K562 (cell line): ENCODE measurements at regions not wholly inside any gene's neighbourhood (a gene's known extent, or its start where the extent isn't known, plus 50 kb on each side); places are given as distances from the start of the nearest gene placed in this dataset.

Experiments used
- BCOR ChIP-seq: fragments of 450-650 bp; IDR thresholded peaks from 2 replicates; pipeline ENCODE4 v1.6.1; 2016
- BRD4 ChIP-seq: fragments of 200-600 bp; sonication (generic); IDR thresholded peaks from 2 replicates; pipeline ENCODE4 v1.6.1; 2017; ENCODE audit warnings: inconsistent platforms
- KDM4B ChIP-seq, 2 experiments: fragments of 450-650 bp in 1 of 2; sonication (generic) in 1 of 2; IDR thresholded peaks; 2 replicates each; pipeline ENCODE4 v1.6.1; 2016 to 2017; ENCODE audit warnings: borderline replicate concordance in 2 of 2, antibody characterized with exemption in 1 of 2, low read depth in 1 of 2, mild to moderate bottlenecking in 1 of 2
- KLF13 ChIP-seq: fragments of 450-650 bp; IDR thresholded peaks from 2 replicates; pipeline ENCODE4 v1.6.1; 2016; ENCODE audit warnings: missing genetic modification characterization, low read depth, mild to moderate bottlenecking, missing compliant biosample characterization, moderate library complexity, borderline replicate concordance
- MAX ChIP-seq: sonication (generic); formaldehyde crosslinking; IDR thresholded peaks from 2 replicates; pipeline ENCODE4 v1.9.0; 2022; ENCODE audit warnings: mild to moderate bottlenecking, missing genetic modification reagents
- MLLT1 ChIP-seq, 2 experiments: fragments of 450-650 bp; IDR thresholded peaks; 2 replicates each; pipeline ENCODE4 v1.6.1; 2016
- MTA2 ChIP-seq: fragments of 450-650 bp; IDR thresholded peaks from 2 replicates; pipeline ENCODE4 v1.6.1; 2016; ENCODE audit warnings: low read depth
- NR2C1 ChIP-seq, 2 experiments: fragments of 450-650 bp; IDR thresholded peaks; 2 replicates each; pipeline ENCODE4 v1.6.1; 2017; ENCODE audit warnings: mild to moderate bottlenecking in 2 of 2, antibody characterized with exemption in 1 of 2, inconsistent platforms in 1 of 2, missing compliant biosample characterization in 1 of 2, missing genetic modification characterization in 1 of 2
- RB1 ChIP-seq: fragments of 450-650 bp; IDR thresholded peaks from 2 replicates; pipeline ENCODE4 v1.6.1; 2017; ENCODE audit warnings: low read depth, mild to moderate bottlenecking
- RFX7 ChIP-seq: fragments of 250-450 bp; sonication (Bioruptor Pico); IDR thresholded peaks from 2 replicates; pipeline ENCODE4 v1.5.1; 2021; ENCODE audit warnings: mild to moderate bottlenecking
- RHOXF2B ChIP-seq: fragments of 250-450 bp; sonication (Bioruptor Pico); conservative IDR thresholded peaks from 2 replicates; pipeline ENCODE4 v1.5.1; 2021
- SAFB2 ChIP-seq: fragments of 200-400 bp; formaldehyde crosslinking; IDR thresholded peaks from 2 replicates; pipeline ENCODE4 v1.6.1; 2018; ENCODE audit warnings: borderline replicate concordance, low read length, low read depth, moderate library complexity; ENCODE audit not compliant: severe bottlenecking
- SAP30 ChIP-seq: fragments of 200-600 bp; sonication (generic); IDR thresholded peaks from 2 replicates; pipeline ENCODE4 v1.6.1; 2012; ENCODE audit warnings: borderline replicate concordance, low read depth, mild to moderate bottlenecking, moderate library complexity, low read length, control low read depth, inconsistent platforms; ENCODE audit not compliant: insufficient read depth, poor library complexity, severe bottlenecking
- SIN3A ChIP-seq, 2 experiments: fragments of 150-350 bp in 1 of 2; IDR thresholded peaks; 2 replicates each; pipeline ENCODE4 v1.6.1; 2011 to 2016; ENCODE audit warnings: borderline replicate concordance in 2 of 2, low read depth in 2 of 2, low read length in 2 of 2, mild to moderate bottlenecking in 2 of 2, moderate library complexity in 2 of 2; ENCODE audit not compliant: control insufficient read depth in 1 of 2
- SMARCA4 ChIP-seq: fragments of 450-650 bp; IDR thresholded peaks from 2 replicates; pipeline ENCODE4 v1.6.1; 2016
- TCFL5 ChIP-seq: fragments of 250-450 bp; sonication (Bioruptor Pico); conservative IDR thresholded peaks from 2 replicates; pipeline ENCODE4 v1.6.1; 2021; ENCODE audit warnings: mild to moderate bottlenecking, moderate library complexity, matching md5 sums
- YBX1 ChIP-seq: fragments of 450-650 bp; IDR thresholded peaks from 2 replicates; pipeline ENCODE4 v1.7.1; 2016; ENCODE audit warnings: mild to moderate bottlenecking
- ZBTB12 ChIP-seq: fragments of 250-450 bp; sonication (Bioruptor Pico); IDR thresholded peaks from 2 replicates; pipeline ENCODE4 v1.4.0; 2020
- ZC3H8 ChIP-seq: fragments of 450-650 bp; IDR thresholded peaks from 2 replicates; pipeline ENCODE4 v1.6.1; 2017
- ZFX ChIP-seq: sonication (generic); formaldehyde crosslinking; IDR thresholded peaks from 2 replicates; pipeline ENCODE4 v1.8.0; 2022; ENCODE audit warnings: mild to moderate bottlenecking, missing genetic modification reagents, moderate library complexity
- ZNF436 ChIP-seq: fragments of 250-450, 450-650 bp; sonication (Bioruptor Pico); formaldehyde crosslinking; IDR thresholded peaks from 2 replicates; pipeline ENCODE4 v1.7.0; 2020; ENCODE audit warnings: mild to moderate bottlenecking
- ZNF561 ChIP-seq: fragments of 450-650 bp; formaldehyde crosslinking; conservative IDR thresholded peaks from 2 replicates; pipeline ENCODE4 v1.4.0; 2020; ENCODE audit warnings: mild to moderate bottlenecking, moderate library complexity
- TF ChIP-seq, protein P1 (sequence below), 3 experiments: fragments of 200-800 bp in 1 of 3; sonication (Bioruptor generic) in 1 of 3; sonication (generic) in 1 of 3; formaldehyde crosslinking in 1 of 3; IDR thresholded peaks; 2 replicates each; pipeline versions ENCODE4 v1.6.1 to v1.8.0; 2016 to 2022; ENCODE audit warnings: mild to moderate bottlenecking in 2 of 3, missing compliant biosample characterization in 2 of 3, missing genetic modification characterization in 2 of 3, missing genetic modification reagents in 1 of 3
- TF ChIP-seq, protein P2 (sequence below): fragments of 250-450 bp; sonication (Bioruptor Pico); IDR thresholded peaks from 2 replicates; pipeline ENCODE4 v1.8.0; 2021; ENCODE audit warnings: moderate library complexity, mild to moderate bottlenecking, inconsistent platforms

DNA sequence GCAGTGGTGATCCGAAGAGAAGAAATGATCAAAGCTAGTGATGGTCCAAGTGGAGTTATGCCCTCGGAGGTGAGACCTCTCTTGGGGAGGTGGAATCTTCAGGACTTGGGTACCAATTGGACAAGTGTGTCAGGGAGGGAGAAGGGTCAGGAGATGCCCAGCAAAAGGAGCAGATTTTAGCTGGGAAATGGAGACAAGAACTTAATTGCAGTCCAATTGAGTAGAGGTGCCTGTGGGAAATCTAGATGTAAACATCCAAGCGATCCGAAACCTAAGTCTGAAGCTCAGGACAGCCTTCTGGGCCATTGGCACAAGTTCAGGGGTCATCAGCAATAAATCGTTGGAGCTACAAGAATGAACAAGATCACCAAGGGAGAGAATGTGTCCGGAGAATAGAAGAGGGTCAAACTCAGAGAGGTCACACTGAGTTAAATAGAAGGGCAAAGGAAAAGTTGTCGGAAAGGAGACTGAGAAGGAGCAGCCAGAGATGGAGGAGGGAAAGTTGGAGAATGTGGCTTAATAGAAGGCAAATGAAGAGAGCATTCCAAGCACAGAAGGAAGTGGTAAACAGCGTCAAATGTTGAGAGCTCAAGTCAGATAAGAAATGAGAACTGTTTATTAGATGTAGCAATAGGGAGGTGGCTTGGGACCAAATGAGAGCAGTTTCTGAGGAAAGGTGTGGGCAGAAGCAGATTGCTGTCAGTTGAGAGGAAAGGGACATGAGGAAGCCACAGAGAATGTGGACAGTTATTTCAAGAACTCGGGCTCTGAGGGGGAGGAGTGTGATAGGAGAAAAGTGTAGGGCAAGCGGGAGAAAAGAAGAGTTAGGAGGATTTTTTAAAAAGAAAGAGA is 64.2 kb upstream of the FNDC3B start (continued):
- TF ChIP-seq NR2C1 (IDR thresholded peaks at IDR 0.05) (peak; percentile 50; the same call in 1 of the 2 replicates), NR2C1 (tag; IDR thresholded peaks at IDR 0.05) (peak; percentile 58; the same call in 1 of the 2 replicates), MTA2 (0 out of 2 replicates have a peak, but pooled peaks have one; percentile 3), RHOXF2B (no peak), ZC3H8 (no peak), TCFL5 (CRISPR knock-in tag) (0 out of 2 replicates have a peak, but pooled peaks have one; percentile 4), SMARCA4 (peak; percentile 69), MLLT1 (IDR thresholded peaks at IDR 0.05) (0 out of 4 replicates have a peak, but pooled peaks of 1 of the 2 experiments have one; percentile 24), YBX1 (no peak), ZNF436 (CRISPR knock-in tag) (no peak), BRD4 (peak; percentile 24; the same call in 1 of the 2 replicates), SAP30 (no peak), BCOR (no peak), ZBTB12 (CRISPR knock-in tag) (no peak), ZNF561 (CRISPR knock-in tag) (0 out of 2 replicates have a peak, but pooled peaks have one; percentile 37), RB1 (no peak), MAX (CRISPR knock-in tag) (no peak), KDM4B (IDR thresholded peaks at IDR 0.05; ENCODE audit: borderline replicate concordance in 2 of 2, low read depth in 1 of 2) (no peak), SAFB2 (no peak), KLF13 (tag) (no peak), RFX7 (CRISPR knock-in tag) (no peak), ZFX (CRISPR knock-in tag) (no peak), SIN3A (IDR thresholded peaks at IDR 0.05; ENCODE audit: borderline replicate concordance in 2 of 2, control insufficient read depth in 1 of 2, low read depth in 2 of 2, low read length in 2 of 2) (no peak)
- TF ChIP-seq, protein P1, sequence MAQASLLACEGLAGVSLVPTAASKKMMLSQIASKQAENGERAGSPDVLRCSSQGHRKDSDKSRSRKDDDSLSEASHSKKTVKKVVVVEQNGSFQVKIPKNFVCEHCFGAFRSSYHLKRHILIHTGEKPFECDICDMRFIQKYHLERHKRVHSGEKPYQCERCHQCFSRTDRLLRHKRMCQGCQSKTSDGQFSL (CRISPR knock-in tag; IDR thresholded peaks at IDR 0.05), result no peak
- TF ChIP-seq, protein P1 (tag; IDR thresholded peaks at IDR 0.05), result no peak
- TF ChIP-seq, protein P2, sequence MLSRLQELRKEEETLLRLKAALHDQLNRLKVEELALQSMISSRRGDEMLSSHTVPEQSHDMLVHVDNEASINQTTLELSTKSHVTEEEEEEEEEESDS (CRISPR knock-in tag), result no peak
